Midbrain (tissue), 1 donor: ENCODE measurements at regions not wholly inside any gene's neighbourhood (a gene's known extent, or its start where the extent isn't known, plus 50 kb on each side); places are given as distances from the start of the nearest gene placed in this dataset.

Experiments
- DNase-seq: peaks from one replicate; lab custom pipeline; 2025; lab: John Stamatoyannopoulos, UW

GRCh38 chr6:113457751-113458150 is 399.4 kb upstream of the MARCKS start:
- no peak for DNase-seq

- no peak for DNase-seq
These were observed 398.7 kb upstream of the MARCKS start for GRCh38 chr6:113458368-113459010.

GRCh38 chr6:113461153-113461932 is 395.8 kb upstream of the MARCKS start:
- no peak for DNase-seq

DNA sequence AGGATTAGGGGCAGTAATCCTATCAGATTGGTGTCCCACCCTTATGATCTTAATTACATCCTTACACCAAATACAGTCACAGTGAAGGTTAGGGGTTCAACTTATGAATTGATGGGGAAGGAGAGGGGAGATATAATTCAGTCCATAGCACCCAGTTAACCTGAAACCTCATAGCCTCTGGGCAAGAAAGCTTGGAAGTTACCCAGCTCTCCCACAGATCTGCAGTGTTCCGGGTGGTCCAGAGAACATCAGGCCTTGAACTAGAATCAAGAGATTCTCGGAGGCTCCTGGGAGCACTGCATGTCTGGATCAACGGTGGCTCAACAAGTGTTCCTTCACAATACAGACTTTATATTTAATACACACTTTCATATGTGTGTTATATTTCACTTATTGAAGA is 392.6 kb upstream of the MARCKS start:
- no peak for DNase-seq

DNA sequence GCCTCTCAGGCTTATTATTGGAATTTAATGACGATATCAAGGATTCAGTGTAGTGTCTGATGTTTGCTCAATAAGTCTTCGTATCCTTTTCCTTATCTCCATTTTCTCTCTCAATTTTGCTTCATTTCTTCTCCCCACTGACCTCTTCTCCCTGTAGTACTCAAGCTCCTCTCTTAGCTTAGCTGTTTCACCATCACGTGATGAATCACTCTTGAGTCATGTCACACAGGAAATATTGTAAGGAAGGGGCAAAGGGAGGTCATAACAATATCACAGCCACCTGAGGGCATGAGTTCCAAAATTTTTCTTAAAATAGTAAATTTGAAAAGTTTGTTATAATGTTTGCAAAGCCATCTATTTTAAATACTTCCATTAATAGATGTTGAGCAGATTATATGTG is 392.2 kb upstream of the MARCKS start:
- DNase-seq: no peak

- DNase-seq: no peak
These were observed 390.6 kb upstream of the MARCKS start for GRCh38 chr6:113466526-113466925.

- no peak for DNase-seq
These were observed 381.8 kb upstream of the MARCKS start for GRCh38 chr6:113475392-113475791.

DNA sequence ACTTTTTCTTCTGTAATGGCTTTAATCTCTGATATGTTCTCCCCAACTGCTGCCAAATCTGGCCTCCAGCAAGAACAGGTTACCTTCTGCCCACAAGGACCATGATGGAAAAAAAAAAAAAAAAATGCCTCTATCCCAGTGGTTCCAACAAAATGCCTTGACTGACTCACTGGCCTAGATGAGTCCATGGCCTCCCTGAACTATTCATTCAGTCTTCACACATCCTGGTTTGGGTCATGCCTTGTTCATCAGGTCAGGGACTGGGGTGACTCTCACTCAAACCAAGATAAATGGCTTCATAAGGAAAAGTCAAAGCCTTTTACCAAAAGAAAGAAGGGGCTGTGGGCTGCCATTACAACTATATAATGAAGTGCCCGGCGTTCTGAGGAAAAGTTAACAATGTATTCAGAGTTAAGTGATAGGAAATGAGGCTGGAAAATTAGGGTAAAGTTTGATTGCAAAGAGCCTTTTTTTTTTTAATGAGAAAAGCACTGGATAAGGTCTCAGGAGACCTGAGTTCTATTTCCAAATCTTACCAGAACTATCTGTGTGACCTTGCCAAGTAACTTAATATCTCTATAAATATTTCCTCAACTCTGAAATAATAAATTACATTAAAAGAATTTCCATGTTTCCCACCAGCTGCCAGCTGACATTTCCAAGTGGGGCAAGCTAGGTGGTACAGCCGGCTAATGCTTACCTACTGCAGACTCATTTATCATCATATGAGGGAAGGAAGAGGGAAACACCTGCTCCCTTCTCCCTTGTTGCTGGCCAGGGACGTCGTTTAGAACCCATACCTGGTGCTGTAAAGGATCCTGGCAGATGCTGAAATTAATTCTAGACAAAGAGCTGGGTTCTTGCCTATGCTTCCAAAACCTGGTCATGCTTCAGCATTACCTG is 380.0 kb upstream of the MARCKS start:
- no peak for DNase-seq

- DNase-seq: no peak
These were observed 376.5 kb upstream of the MARCKS start for GRCh38 chr6:113480616-113481015.

GRCh38 chr6:113481458-113481857 is 375.7 kb upstream of the MARCKS start:
- no peak for DNase-seq

GRCh38 chr6:113481910-113482309 is 375.2 kb upstream of the MARCKS start:
- no peak for DNase-seq

DNA sequence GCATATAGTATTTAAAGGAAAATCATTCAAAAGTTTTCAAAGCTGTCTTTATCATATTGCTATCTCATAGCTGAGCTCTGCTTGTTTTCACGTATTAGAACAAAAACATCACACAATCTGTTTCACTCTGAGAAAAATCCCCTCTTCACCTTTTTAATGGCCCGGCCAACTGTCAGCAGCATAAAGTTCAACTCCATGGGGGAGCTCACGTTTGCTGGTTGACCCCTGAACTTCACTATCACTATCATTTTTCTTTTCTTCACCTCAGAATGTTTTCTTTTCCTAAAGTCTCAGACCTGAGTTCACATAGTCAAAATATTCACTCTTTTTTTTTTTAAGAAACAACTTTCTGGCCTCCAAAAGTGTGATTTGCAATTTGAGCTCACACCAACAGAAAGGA is 374.4 kb upstream of the MARCKS start:
- DNase-seq: no peak

DNA sequence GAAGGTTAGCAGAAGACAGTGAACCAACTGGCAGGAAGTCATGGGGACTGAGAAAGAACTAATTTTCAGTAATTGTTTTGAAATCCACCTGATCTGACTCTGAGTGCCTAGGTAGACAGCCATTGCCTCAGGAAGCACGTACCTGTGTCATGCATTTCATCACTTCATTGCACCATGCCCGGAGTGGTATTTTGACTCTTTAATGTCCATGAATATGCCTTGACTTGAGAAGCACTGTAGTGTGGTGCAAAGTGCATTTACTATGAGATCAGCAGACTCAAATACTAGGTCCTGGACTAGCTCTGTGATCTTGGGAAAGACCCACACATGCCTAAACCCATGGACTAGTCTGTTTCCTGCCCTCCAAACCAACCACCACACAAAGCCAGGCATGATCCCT is 370.9 kb upstream of the MARCKS start:
- no peak for DNase-seq

DNA sequence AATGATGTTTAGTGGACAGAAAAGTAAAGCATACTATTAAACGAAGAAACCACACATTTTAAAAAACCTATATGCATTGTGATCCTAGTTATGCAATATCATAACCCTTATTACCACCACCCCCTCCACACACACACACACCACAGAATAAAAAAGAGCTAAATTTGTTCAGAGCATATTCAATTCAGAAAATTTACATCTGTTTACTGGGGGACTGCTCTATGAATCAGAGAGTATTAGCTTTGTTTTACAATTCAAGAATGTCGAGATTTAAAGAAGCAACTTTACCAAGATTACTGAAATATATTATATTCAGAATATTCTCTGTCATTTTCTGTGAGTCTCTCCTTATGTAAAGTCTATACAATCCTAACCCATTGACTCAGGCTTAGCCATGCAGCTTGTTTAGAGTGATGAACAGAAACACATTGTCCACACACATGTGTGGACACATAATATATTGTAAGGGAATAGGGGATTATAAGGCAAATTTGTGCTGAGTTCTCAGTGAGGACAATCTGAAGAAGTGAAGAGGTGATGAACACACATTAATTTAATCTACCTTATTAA is 369.6 kb upstream of the MARCKS start:
- no peak for DNase-seq

GRCh38 chr6:113488061-113488460 is 369.1 kb upstream of the MARCKS start:
- DNase-seq: no peak

GRCh38 chr6:113488812-113489685 is 368.1 kb upstream of the MARCKS start:
- no peak for DNase-seq

- DNase-seq: no peak
These were observed 367.0 kb upstream of the MARCKS start for GRCh38 chr6:113489952-113490746.

GRCh38 chr6:113491376-113491775 is 365.8 kb upstream of the MARCKS start:
- DNase-seq: no peak

GRCh38 chr6:113493991-113494390 is 363.2 kb upstream of the MARCKS start:
- no peak for DNase-seq

- DNase-seq: no peak
These were observed 361.6 kb upstream of the MARCKS start for GRCh38 chr6:113495521-113495920.

GRCh38 chr6:113496166-113496565 is 361.0 kb upstream of the MARCKS start:
- no peak for DNase-seq
